ENCODE measurements at regions not wholly inside any gene's neighbourhood (a gene's known extent, or its start where the extent isn't known, plus 50 kb on each side); places are given as distances from the start of the nearest gene placed in this dataset.

DNA sequence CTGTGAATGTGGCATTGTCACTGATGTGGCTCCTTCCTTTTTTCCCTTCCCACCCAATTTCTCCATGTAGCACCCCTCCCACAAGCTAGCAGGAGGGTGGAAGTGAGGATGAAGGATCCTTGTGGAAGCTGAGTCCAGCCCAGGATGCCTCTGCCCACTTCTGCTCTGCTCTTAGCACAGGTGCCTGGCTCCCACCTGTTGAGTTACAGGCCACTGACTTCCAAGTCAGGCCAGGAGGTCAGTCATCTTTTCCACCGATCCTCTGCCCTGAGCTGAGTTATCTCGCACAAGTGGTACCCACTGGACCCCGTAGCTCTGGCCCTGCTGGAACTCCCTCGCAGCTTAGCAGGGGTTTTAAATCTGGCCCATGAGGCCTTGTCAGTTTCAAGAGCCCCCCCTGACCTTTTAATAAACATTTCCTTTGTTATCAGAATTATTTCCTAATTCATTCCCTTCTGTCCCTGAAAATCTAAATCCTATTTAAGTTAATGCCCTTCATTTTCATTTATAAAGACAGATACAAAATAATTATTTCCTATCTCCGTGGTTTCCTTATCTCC is 125.3 kb upstream of the CADM1 start (continued):
- TF ChIP-seq CTCF (conservative IDR thresholded peaks at IDR 0.05; ENCODE audit: low read depth in 2 of 2) (no peak), CREB1 (CRISPR knock-in tag; IDR thresholded peaks at IDR 0.05; ENCODE audit: low read depth) (no peak)

DNA sequence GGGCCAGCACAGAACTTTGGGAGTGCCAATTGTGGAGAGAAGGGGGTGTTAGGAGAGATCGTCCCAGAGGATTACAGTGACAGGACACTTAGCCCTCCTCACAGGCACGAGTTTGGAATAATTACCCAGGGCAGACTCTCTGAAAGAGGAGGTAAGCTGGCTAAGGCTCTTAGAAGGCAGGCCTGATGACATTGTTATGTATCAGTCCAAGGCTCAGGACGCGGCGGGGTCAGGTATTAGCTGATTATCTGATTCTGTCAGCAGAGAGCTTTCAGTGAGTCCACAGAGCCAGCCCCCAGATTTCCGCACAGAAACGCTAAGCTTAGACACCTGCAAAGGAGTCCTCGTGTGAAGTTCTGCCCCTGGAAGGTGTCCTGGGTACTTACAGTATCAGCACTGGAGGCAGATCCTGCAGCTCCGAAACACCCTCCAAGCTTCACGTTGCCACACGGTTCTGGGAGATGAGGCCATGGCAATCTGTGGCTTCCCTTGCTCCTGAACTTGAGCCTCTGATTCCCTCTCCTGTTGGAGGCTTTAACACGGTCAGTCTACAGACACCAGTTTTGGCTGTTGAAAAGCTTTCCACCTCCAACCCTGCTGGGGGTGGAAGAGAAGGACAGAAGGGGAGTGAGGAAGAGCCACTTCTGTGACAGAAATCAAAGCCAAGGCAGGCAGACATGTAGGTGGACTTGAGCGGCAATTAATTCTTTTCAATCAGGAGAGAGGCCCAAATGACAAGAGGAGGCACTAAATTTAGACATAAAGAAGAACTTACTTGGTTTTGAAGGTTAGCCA is 123.6 kb upstream of the CADM1 start:
- Mint-ChIP-seq H3K27me3 (ENCODE audit: insufficient read depth, low read depth, poor library complexity) (no peaks in the 10 kb centered on the region), H3K4me1 (peaks cover 14% of the 10 kb centered on the region), H3K36me3 (ENCODE audit: low read depth) (no peaks in the 10 kb centered on the region), H3K4me3 (no peak overlapping the region), H3K27ac (no peak overlapping the region), H3K9me3 (no peaks in the 10 kb centered on the region)
- Histone ChIP-seq H3K79me2 (replicated peaks; ENCODE audit: insufficient read depth) (no peaks in the 10 kb centered on the region), H3K4me3 (no peak overlapping the region), H2AFZ (no peak overlapping the region), H3K27ac (ENCODE audit: low read depth) (no peak overlapping the region), H3K36me3 (ENCODE audit: insufficient read depth) (no peaks in the 10 kb centered on the region), H4K20me1 (replicated peaks; ENCODE audit: insufficient read depth) (no peaks in the 10 kb centered on the region), H3F3A (replicated peaks; ENCODE audit: low read depth) (no peaks in the 10 kb centered on the region), H3K9me2 (ENCODE audit: insufficient read depth) (no peaks in the 10 kb centered on the region), H3K27me3 (ENCODE audit: insufficient read depth) (no peaks in the 10 kb centered on the region), H3K4me2 (no peak overlapping the region), H3K4me1 (ENCODE audit: insufficient read depth) (peaks cover 7% of the 10 kb centered on the region)
- DNase-seq (ENCODE audit: low spot score) (no peak), ATAC-seq (no peak)
- TF ChIP-seq JUNB (IDR thresholded peaks at IDR 0.05; ENCODE audit: unreplicated experiment) (no peak), EZH2 (IDR thresholded peaks at IDR 0.05; ENCODE audit: low read depth, unreplicated experiment) (no peak), POLR2AphosphoS5 (IDR thresholded peaks at IDR 0.05; ENCODE audit: low read depth) (no peak), CREB1 (CRISPR knock-in tag; IDR thresholded peaks at IDR 0.05; ENCODE audit: low read depth) (no peak), REST (IDR thresholded peaks at IDR 0.05; ENCODE audit: unreplicated experiment) (no peak), CTCF (conservative IDR thresholded peaks at IDR 0.05; ENCODE audit: low read depth in 2 of 2) (no peak), NANOG (IDR thresholded peaks at IDR 0.05; ENCODE audit: borderline replicate concordance) (no peak), ZNF331 (CRISPR knock-in tag; IDR thresholded peaks at IDR 0.05; ENCODE audit: low read depth) (no peak), ZNF462 (CRISPR knock-in tag; IDR thresholded peaks at IDR 0.05) (no peak)
